Posterior vena cava (tissue), 2 donors: ENCODE measurements at regions not wholly inside any gene's neighbourhood (a gene's known extent, or its start where the extent isn't known, plus 50 kb on each side); places are given as distances from the start of the nearest gene placed in this dataset.
A peak's percentile ranks its signal among the peaks of the same experiment; 100 is the strongest.
"Not testable (repeated sequence)": the region's sequence is repeated elsewhere in the genome, so short reads cannot be mapped to it uniquely, and the experiment has no call there.

Experiments used
- DNase-seq: peaks from one replicate; pipeline ENCODE4 v3.0.0-alpha.2; 2020; ENCODE audit warnings: low spot score
- intact Hi-C, 2 donors: fragments of 100-400 bp; cut with DNase I; formaldehyde crosslinking; loops; one replicate each; pipeline versions ENCODE4 v1.14.1 to v1.14.2; 2022 to 2023
- donor health status: DM: yes; HTN: yes; CAD: no.
- donor health status: DM: yes; HTN: yes; CAD: no.

GRCh38 chr6:113672491-113673149, 184.5 kb upstream of the MARCKS start:
- intact Hi-C loops: no loop called here
- DNase-seq: peak; percentile 82

GRCh38 chr6:113674075-113674474, 183.1 kb upstream of the MARCKS start:
- no peak for DNase-seq
- intact Hi-C loops: no loop called here

- intact Hi-C loops: no loop called here
- no peak for DNase-seq
These were observed 181.1 kb upstream of the MARCKS start for GRCh38 chr6:113676057-113676456.

- intact Hi-C loops: no loop called here
- DNase-seq: no peak
These were observed 180.2 kb upstream of the MARCKS start for GRCh38 chr6:113676968-113677367.

GRCh38 chr6:113679051-113679450, 178.1 kb upstream of the MARCKS start:
- intact Hi-C loops: no loop called here
- no peak for DNase-seq

GRCh38 chr6:113680301-113680700, 176.8 kb upstream of the MARCKS start:
- intact Hi-C loops: no loop called here
- DNase-seq: no peak

- no peak for DNase-seq
- intact Hi-C loops: no loop called here
These were observed 173.2 kb upstream of the MARCKS start for GRCh38 chr6:113683968-113684367.

GRCh38 chr6:113684382-113684901, 172.7 kb upstream of the MARCKS start:
- DNase-seq: no peak
- intact Hi-C loops: no loop called here

GRCh38 chr6:113686049-113686448, 171.1 kb upstream of the MARCKS start:
- DNase-seq: no peak
- intact Hi-C loops: no loop called here

GRCh38 chr6:113689620-113690019, 167.5 kb upstream of the MARCKS start:
- DNase-seq, intact Hi-C loops: not testable (repeated sequence)

GRCh38 chr6:113690281-113691259, 166.6 kb upstream of the MARCKS start:
- intact Hi-C loops: no loop called here
- DNase-seq: no peak

GRCh38 chr6:113691260-113691656, 165.9 kb upstream of the MARCKS start:
- no peak for DNase-seq
- intact Hi-C loops: no loop called here

GRCh38 chr6:113693851-113694250, 163.3 kb upstream of the MARCKS start:
- intact Hi-C loops: no loop called here
- DNase-seq: no peak

- DNase-seq: no peak
These were observed 162.7 kb upstream of the MARCKS start for GRCh38 chr6:113694278-113695077.

GRCh38 chr6:113695516-113695915, 161.6 kb upstream of the MARCKS start:
- DNase-seq: no peak
- intact Hi-C loops: no loop called here

More at GRCh38 chr6:113694278-113695077, 162.7 kb upstream of the MARCKS start:
- intact Hi-C loops: no loop called here

GRCh38 chr6:113696960-113697359, 160.2 kb upstream of the MARCKS start:
- intact Hi-C loops: no loop called here
- no peak for DNase-seq

- intact Hi-C loops: no loop called here
These were observed 159.3 kb upstream of the MARCKS start for GRCh38 chr6:113697632-113698410.

GRCh38 chr6:113699239-113699638, 157.9 kb upstream of the MARCKS start:
- intact Hi-C loops: no loop called here
- DNase-seq: no peak

More at GRCh38 chr6:113697632-113698410, 159.3 kb upstream of the MARCKS start:
- no peak for DNase-seq
